Limb (tissue), 2 donors: ENCODE measurements at regions not wholly inside any gene's neighbourhood (a gene's known extent, or its start where the extent isn't known, plus 50 kb on each side); places are given as distances from the start of the nearest gene placed in this dataset.

Experiments
- DNase-seq, 2 donors: peaks; one replicate each; pipeline ENCODE4 v3.0.0-alpha.2; 2016; ENCODE audit errors: extremely low spot score in 2 of 2

DNA sequence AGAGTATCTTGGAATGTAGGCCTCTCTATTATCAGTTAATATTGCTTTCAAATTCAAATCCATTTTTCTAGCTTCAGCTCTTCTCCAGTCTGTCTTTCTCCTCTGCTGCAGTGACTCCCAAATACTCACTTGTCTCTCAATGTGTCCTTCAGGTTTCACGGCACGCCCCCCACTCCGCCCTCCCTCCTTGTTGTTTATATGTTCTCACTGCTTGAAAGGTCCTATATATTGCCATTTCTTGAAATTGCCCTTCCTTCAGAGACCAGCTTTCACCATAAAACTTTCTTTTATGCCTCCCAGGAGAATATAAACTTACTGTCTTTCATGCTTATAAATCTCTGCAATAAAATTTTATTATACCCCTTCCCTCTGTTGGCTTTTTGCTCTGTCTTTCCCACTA lies 668.2 kb downstream of the CCSER2 start:
- DNase-seq: no peak

- no peak for DNase-seq
Measured at GRCh38 chr10:84997870-84998269, 669.5 kb downstream of the CCSER2 start.

DNA sequence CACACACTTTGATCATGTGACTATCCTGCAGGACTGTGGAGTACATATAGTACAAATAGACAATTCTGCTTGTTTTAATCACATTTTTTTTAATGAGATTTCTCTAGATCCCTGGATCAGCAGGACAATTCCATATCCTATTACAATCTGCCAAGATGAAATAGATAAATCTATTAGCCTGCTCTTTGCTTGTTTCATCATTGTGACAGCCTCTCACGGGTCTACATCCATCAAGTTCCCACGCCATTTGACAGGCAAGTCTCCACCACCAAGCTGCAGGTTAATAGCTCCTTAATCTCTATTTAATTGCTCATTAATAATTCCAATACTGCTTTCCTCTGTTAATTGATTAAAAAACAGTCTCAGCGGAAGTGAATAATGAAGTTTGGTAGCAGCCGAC lies 671.5 kb downstream of the CCSER2 start:
- DNase-seq: no peak

DNA sequence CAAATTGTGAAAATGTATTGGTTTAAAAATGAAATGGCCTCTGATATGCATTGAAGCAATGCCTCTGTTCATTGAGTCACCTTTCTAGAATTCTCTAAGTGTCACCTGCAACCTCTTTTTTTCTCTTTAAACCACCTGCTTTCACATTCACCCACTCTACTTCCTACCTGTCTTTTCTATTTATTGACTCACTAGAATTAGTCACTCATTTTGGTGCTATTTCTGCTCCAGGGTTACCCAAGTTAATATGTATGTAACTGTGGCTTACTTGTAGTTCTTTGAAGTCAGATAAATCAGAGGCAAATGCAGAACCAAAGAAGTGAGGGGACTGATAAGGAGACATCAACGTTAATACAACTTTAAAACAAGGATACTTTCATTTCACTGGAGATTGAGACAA lies 674.7 kb downstream of the CCSER2 start:
- no peak for DNase-seq

GRCh38 chr10:85008488-85009184 lies 680.2 kb downstream of the CCSER2 start:
- no peak for DNase-seq

- no peak for DNase-seq
Measured at GRCh38 chr10:85012305-85012704, 683.9 kb downstream of the CCSER2 start.

- no peak for DNase-seq
Measured at GRCh38 chr10:85026878-85027467, 698.6 kb downstream of the CCSER2 start.

GRCh38 chr10:85032981-85033380 lies 704.6 kb downstream of the CCSER2 start:
- DNase-seq: no peak

DNA sequence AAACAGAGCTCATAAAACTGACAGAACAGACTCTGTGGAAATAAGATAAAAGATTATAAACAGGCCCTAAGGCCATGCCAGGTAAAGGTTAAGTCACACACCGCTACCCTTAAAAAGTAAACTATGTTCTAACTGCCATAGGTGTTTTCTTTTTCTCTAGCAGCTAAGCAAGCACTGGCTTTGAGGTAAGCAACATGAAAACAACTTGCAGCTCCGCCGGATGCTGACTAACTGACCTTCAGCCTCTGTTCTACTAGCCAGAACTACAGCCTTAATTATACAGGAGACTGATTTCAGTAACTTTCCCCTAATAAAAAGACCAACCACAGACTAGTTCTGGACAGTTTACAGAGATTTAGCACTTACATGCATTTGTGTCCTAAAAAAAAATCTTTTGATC lies 708.3 kb downstream of the CCSER2 start:
- no peak for DNase-seq

DNA sequence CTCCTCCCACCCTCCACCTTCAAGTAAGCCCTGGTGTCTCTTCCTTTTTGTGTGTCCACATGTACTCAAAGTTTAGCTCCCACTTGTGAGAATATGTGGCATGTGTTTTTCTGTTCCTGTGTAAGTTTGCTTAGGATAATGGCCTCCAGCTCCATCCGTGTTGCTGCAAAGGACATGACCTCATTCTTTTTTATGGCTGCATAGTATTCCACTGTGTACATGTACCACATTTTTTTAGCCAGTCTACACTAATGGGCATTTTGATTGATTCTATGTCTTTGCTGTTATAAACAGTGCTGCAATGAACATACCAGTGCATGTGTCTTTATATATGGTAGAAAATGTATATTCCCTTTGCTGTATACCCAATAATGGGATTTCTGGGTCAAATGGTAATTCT lies 710.9 kb downstream of the CCSER2 start:
- DNase-seq: no peak

DNA sequence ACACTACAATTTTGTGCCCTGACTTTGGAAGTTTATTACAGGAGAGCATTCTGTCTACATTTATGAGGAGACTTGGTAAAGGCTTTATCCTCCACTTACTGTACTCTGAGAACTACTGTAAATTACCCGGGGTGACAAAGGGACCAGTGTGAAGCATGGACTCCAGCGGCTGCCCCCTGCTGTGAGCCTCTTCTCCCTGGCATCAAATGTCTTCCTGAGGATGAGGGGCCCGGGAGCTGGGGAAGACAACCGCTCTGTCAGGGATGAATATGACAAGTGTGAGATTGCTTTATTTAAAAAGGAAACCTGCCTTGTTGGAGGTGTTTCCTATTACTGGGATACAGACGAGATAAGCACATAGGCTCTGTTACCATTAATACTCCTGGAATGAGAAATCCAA lies 714.8 kb downstream of the CCSER2 start:
- no peak for DNase-seq

- DNase-seq: no peak
Measured at GRCh38 chr10:85045046-85045445, 716.7 kb downstream of the CCSER2 start.

GRCh38 chr10:85047170-85047834 lies 718.9 kb downstream of the CCSER2 start:
- DNase-seq: no peak

GRCh38 chr10:85047979-85048378 lies 719.6 kb downstream of the CCSER2 start:
- no peak for DNase-seq

- DNase-seq: no peak
Measured at GRCh38 chr10:85048644-85049043, 720.3 kb downstream of the CCSER2 start.

- no peak for DNase-seq
Measured at GRCh38 chr10:85060944-85061343, 732.6 kb downstream of the CCSER2 start.

- DNase-seq: no peak
Measured at GRCh38 chr10:85061401-85061800, 733.0 kb downstream of the CCSER2 start.

DNA sequence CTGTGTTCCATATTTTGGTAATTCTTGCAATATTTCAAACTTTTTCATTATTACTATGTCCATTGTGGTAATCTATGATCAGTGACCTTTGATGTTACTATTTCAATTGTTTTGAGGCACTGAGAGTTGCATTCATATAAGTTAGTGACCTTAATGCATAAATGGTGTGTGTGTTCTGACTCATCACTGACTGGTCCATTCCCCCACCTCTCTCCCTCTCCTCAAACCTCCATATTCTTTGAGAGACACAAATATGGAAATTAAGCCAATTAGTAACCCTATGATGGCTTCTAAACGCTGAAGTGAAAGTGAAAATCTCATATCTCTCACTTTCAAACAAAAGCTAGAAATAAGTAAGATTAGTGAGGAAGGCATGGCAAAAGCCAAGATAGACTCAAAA lies 739.6 kb downstream of the CCSER2 start:
- no peak for DNase-seq

DNA sequence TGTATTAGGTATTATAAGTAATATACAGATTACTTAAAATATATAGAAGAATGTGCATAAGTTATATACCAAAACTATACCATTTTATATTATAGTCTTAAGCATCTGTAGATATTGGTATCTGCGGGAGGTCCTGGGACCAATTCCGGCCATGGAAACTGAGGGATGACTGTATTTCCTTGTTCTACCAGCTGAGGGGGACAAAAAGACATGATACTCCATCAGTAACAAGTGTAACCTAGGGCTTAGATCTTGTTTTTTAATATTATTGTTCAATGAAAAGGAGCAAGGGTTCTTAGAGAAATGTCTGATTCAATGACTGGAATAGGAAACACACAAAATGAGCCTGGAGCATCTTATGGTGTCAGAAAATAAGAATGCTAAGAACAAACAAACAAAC lies 752.5 kb downstream of the CCSER2 start:
- DNase-seq: no peak

DNA sequence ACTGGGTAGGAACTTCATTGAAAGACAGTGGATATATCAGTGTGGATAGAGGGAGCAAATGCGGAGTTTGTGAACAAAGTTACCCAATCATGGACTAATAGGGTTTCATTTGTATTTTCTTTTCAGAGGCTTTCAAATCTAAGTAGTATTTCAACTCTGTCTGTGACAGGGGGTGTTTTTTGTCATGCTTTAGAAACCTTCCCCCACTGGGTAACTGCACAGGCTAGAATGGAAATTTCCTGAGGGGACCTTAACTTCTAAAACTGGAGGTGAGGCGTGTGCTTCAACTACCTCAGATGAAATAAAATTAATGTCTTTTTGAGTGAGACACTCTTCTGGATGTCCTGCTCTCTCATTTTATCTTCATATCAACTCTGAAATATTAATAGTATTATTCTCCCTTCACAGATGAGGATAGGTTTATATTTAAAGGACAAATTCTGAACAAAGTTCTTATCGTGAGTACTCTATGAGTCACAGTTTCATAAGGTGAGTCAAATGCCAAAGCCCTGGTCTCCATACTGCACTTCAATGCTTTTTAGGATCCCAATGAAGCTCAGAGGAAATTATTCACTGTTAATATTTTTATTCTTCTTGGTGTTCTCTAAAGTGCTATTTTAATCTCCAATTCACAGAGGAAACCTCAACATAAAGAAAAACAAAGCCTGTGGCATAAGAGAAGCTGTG lies 770.6 kb downstream of the CCSER2 start:
- DNase-seq: no peak

GRCh38 chr10:85100495-85100894 lies 772.1 kb downstream of the CCSER2 start:
- DNase-seq: no peak

DNA sequence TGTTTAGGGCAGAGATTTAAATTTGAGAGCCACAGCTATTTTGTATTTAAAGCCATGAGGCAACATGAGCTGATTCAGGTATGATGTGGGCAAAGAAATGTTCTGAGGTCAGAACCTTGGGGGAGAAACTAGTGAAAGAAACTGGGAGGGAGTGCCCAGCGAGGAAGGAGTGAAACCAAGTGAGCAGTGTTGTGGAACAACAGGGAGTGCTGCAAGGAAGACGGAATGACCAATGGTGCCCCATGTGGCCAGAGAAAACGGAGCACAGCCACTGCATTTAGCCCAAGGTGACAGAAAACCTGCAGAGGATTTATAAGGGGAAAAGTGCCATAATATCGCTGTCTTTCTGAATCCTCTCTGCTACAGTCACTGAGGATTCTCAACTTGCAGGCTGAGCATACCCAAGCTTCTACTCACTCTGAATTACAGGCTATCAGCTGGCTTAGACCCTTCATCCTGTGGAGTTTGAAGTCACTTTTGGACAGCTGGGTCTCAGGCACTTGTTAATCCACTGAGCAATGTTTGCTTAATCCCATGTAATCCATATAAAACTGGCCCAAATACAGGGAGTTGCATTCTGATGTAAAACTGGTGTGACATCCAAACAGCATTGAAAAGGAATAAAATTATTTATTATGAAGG lies 777.3 kb downstream of the CCSER2 start:
- DNase-seq: no peak
